Activated CD8-positive, alpha-beta T cell treated with anti-CD3 and anti-CD28 coated beads for 36 hours (primary cell): ENCODE measurements at regions not wholly inside any gene's neighbourhood (a gene's known extent, or its start where the extent isn't known, plus 50 kb on each side); places are given as distances from the start of the nearest gene placed in this dataset.

ENCODE experiments used
- ATAC-seq: fragments of 200-7000 bp; cut with Tn5 transposase; one replicate; pipeline ENCODE4 v1.10.0; 2021; ENCODE audit warnings: mild to moderate bottlenecking, moderate library complexity
- CTCF ChIA-PET: fragments of 350-600 bp; sonication (Branson Sonifier 250); formaldehyde crosslinking; loops from one replicate; lab custom pipeline; 2021; ENCODE audit warnings: antibody characterized with exemption; lab: Charles Lee
- POLR2A ChIA-PET: fragments of 350-600 bp; sonication (Branson Sonifier 250); formaldehyde crosslinking; loops from one replicate; lab custom pipeline; 2021; ENCODE audit warnings: antibody characterized with exemption; lab: Charles Lee
- DNase-seq: peaks from one replicate; pipeline ENCODE4 v3.0.0-alpha.2; 2020
- H3K27ac Mint-ChIP-seq: one replicate; pipeline ENCODE4 v1.8.0; 2021; ENCODE audit warnings: mild to moderate bottlenecking, mixed read lengths
- H3K27me3 Mint-ChIP-seq: one replicate; pipeline ENCODE4 v1.8.0; 2021; ENCODE audit warnings: mixed read lengths
- H3K36me3 Mint-ChIP-seq: one replicate; pipeline ENCODE4 v1.8.0; 2021; ENCODE audit warnings: low read depth, mixed read lengths
- H3K4me1 Mint-ChIP-seq: one replicate; pipeline ENCODE4 v1.8.0; 2021; ENCODE audit warnings: low read depth, mixed read lengths
- H3K4me3 Mint-ChIP-seq: one replicate; pipeline ENCODE4 v1.8.0; 2021; ENCODE audit warnings: mild to moderate bottlenecking, moderate library complexity, mixed read lengths
- H3K9me3 Mint-ChIP-seq: one replicate; pipeline ENCODE4 v1.8.0; 2021; ENCODE audit warnings: mixed read lengths
- CTCF ChIP-seq: fragments of 200-600 bp; IDR thresholded peaks from one replicate; pipeline ENCODE4 v1.8.0; 2022; ENCODE audit warnings: antibody characterized with exemption, mild to moderate bottlenecking
- intact Hi-C: fragments of 100-400 bp; cut with micrococcal nuclease; formaldehyde crosslinking; loops from one replicate; pipeline ENCODE4 v1.10.0; 2022

GRCh38 chr4:81546777-81547176 lies 75.1 kb upstream of the RASGEF1B start:
- DNase-seq (no peak), ATAC-seq (no peak)
- CTCF ChIA-PET = no interaction called here
- H3K9me3 Mint-ChIP-seq = peaks cover 6% of the 10 kb centered on the region
- H3K36me3 Mint-ChIP-seq = peaks cover 3% of the 10 kb centered on the region
- POLR2A ChIA-PET = no interaction called here
- H3K27me3 Mint-ChIP-seq = no peaks in the 10 kb centered on the region
- intact Hi-C loops = no loop called here
- TF ChIP-seq CTCF = no peak
- H3K4me1 Mint-ChIP-seq = no peaks in the 10 kb centered on the region
- H3K4me3 Mint-ChIP-seq = no peak overlapping the region
- H3K27ac Mint-ChIP-seq = no peak overlapping the region

GRCh38 chr4:81541161-81541945 lies 69.6 kb upstream of the RASGEF1B start:
- Mint-ChIP-seq H3K36me3 (peaks cover 3% of the 10 kb centered on the region), H3K27ac (no peak overlapping the region), H3K27me3 (no peaks in the 10 kb centered on the region), H3K4me1 (no peaks in the 10 kb centered on the region), H3K4me3 (no peak overlapping the region), H3K9me3 (peaks cover 6% of the 10 kb centered on the region)
- intact Hi-C loops = no loop called here
- no peak for TF ChIP-seq CTCF
- POLR2A ChIA-PET = no interaction called here
- DNase-seq (no peak), ATAC-seq (no peak)
- CTCF ChIA-PET = no interaction called here

GRCh38 chr4:81538716-81539427 lies 67.2 kb upstream of the RASGEF1B start:
- H3K36me3 Mint-ChIP-seq = peaks cover 3% of the 10 kb centered on the region
- H3K4me3 Mint-ChIP-seq = no peak overlapping the region
- intact Hi-C loops = no loop called here
- no peak for ATAC-seq
- no peaks in the 10 kb centered on the region for H3K4me1 Mint-ChIP-seq
- no peak for DNase-seq
- no peaks in the 10 kb centered on the region for H3K27me3 Mint-ChIP-seq
- H3K27ac Mint-ChIP-seq = no peak overlapping the region
- H3K9me3 Mint-ChIP-seq = peaks cover 5% of the 10 kb centered on the region
- no peak for TF ChIP-seq CTCF
- POLR2A ChIA-PET = interaction anchor here (1.0 kb wide), 1 partner anchor 24 kb away, joined by 3 read pairs; no protein-coding TSS in a partner anchor
- CTCF ChIA-PET = no interaction called here

GRCh38 chr4:81531410-81531809 lies 59.7 kb upstream of the RASGEF1B start:
- peaks cover 6% of the 10 kb centered on the region for H3K9me3 Mint-ChIP-seq
- no peaks in the 10 kb centered on the region for H3K4me1 Mint-ChIP-seq
- H3K27me3 Mint-ChIP-seq = no peaks in the 10 kb centered on the region
- DNase-seq = no peak
- no peak overlapping the region for H3K4me3 Mint-ChIP-seq
- no peak for ATAC-seq
- H3K36me3 Mint-ChIP-seq = no peaks in the 10 kb centered on the region
- H3K27ac Mint-ChIP-seq = no peak overlapping the region
- intact Hi-C loops = no loop called here
- TF ChIP-seq CTCF = no peak
- POLR2A ChIA-PET = interaction anchor here (0.7 to 0.8 kb wide), 2 partner anchors 26 to 823 kb away, joined by 3 read pairs; no protein-coding TSS in a partner anchor
- CTCF ChIA-PET = interaction anchor here (0.7 to 2.4 kb wide), 3 partner anchors 42 to 64 kb away, joined by 3 to 5 read pairs (median 3); no protein-coding TSS in a partner anchor

GRCh38 chr4:81528979-81529378 lies 57.3 kb upstream of the RASGEF1B start:
- H3K4me1 Mint-ChIP-seq = no peaks in the 10 kb centered on the region
- no peak for TF ChIP-seq CTCF
- ATAC-seq = no peak
- intact Hi-C loops = no loop called here
- H3K27ac Mint-ChIP-seq = no peak overlapping the region
- DNase-seq = no peak
- ChIA-PET POLR2A (no interaction called here), CTCF (no interaction called here)
- H3K27me3 Mint-ChIP-seq = no peaks in the 10 kb centered on the region
- H3K36me3 Mint-ChIP-seq = no peaks in the 10 kb centered on the region
- H3K9me3 Mint-ChIP-seq = peaks cover 10% of the 10 kb centered on the region
- no peak overlapping the region for H3K4me3 Mint-ChIP-seq
